Spinal cord (tissue), 9 donors: ENCODE measurements at regions not wholly inside any gene's neighbourhood (a gene's known extent, or its start where the extent isn't known, plus 50 kb on each side); places are given as distances from the start of the nearest gene placed in this dataset.

Experiments
- DNase-seq, 6 donors: peaks; one replicate each; pipeline versions ENCODE4 v3.0.0 to v3.0.0-alpha.2; 2013 to 2015; ENCODE audit warnings: low spot score in 6 of 6, low read depth in 4 of 6
- H3K27ac ChIP-seq: one replicate; pipeline ENCODE4 v1.5.1; 2013; ENCODE audit warnings: low read depth, low read length, control low read depth
- H3K27me3 ChIP-seq: one replicate; pipeline ENCODE4 v1.6.1; 2013; ENCODE audit warnings: low read length; ENCODE audit not compliant: control insufficient read depth, insufficient read depth
- H3K36me3 ChIP-seq: one replicate; pipeline ENCODE4 v1.6.1; 2013; ENCODE audit warnings: low read length; ENCODE audit not compliant: control insufficient read depth, insufficient read depth
- H3K4me1 ChIP-seq: one replicate; pipeline ENCODE4 v1.6.1; 2013; ENCODE audit warnings: low read length; ENCODE audit not compliant: control insufficient read depth, insufficient read depth
- H3K4me3 ChIP-seq: one replicate; pipeline ENCODE4 v1.5.1; 2013; ENCODE audit warnings: low read depth, low read length, control low read depth
- H3K9me3 ChIP-seq: one replicate; pipeline ENCODE4 v1.6.1; 2013; ENCODE audit warnings: low read length; ENCODE audit not compliant: control insufficient read depth, insufficient read depth
- WGBS: methylation state at CpG from one replicate; pipeline ENCODE4 v1.1.5; 2013; ENCODE audit warnings: missing lambda C conversion rate; ENCODE audit not compliant: insufficient coverage; 5-methylcytosine and 5-hydroxymethylcytosine counted together
- donor health status: healthy.

DNA sequence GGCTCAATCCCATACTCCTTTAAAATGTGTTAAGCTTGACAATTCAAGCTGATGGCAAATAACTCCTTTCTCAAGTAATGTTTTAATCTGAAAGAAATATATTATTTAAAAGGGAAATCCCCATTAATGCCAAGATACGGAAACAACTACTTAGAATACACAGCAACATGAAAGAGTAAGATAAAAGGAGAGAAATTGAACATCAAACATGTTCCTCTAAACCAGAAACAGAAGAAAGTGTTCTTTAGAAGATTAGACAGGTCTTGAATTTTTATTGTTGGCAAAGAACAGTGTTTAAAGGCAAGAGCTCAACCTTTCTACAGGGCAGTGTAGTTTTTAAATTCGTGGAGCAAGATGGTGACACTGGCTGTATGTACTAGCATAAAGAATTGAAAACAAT is 105.8 kb upstream of the NRIP1 start:
- WGBS: no CpG with 5 or more reads among the region's 2 CpGs
- no peak overlapping the region for H3K27ac ChIP-seq

DNA sequence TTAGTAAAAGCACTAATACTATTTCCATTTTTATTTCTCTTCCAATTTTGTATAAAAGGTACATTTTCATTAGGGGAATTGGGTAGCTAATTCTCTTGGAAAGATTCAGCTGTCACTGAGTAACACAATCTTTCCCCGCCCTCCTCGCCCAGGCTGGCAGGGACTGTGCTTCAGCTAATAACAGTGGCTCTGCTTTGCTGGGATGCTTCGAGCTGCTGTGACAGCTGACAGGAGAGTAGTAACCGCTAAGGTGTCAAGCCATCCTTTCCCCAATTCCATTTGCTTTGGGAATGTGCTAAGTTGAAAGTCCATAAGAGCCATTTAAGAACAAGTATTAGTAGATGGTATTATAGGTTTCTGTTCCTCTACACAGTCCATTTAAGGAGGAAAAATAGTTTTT is 106.7 kb upstream of the NRIP1 start:
- Histone ChIP-seq H3K4me1 (no peaks in the 10 kb centered on the region), H3K27ac (no peak overlapping the region), H3K9me3 (no peaks in the 10 kb centered on the region), H3K27me3 (no peaks in the 10 kb centered on the region), H3K4me3 (no peak overlapping the region), H3K36me3 (no peaks in the 10 kb centered on the region)
- no peak for DNase-seq
- WGBS: no CpG with 5 or more reads among the region's 4 CpGs

More for the DNA sequence above, 105.8 kb upstream of the NRIP1 start:
- Histone ChIP-seq H3K4me1 (no peaks in the 10 kb centered on the region), H3K9me3 (no peaks in the 10 kb centered on the region), H3K36me3 (no peaks in the 10 kb centered on the region), H3K4me3 (no peak overlapping the region), H3K27me3 (no peaks in the 10 kb centered on the region)
- no peak for DNase-seq

DNA sequence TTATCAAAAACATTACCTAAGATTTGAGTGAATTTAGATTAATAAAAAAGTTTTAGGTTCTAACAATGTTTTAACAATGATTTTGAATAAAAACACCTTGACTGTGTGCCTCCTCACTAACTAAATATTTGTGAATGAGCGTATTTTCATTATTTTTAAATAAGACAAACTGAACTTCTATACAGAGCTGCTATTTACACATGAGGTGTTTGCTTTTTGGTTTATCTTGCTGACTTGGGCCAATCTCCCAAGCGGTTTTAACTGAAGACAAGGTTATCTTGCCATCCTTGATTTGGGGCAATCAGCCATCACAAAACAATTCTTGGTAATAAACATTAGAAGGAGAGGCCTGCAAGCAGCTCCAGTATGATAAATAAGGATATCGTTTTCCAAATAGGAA is 108.2 kb upstream of the NRIP1 start:
- H3K27me3 ChIP-seq: no peaks in the 10 kb centered on the region
- H3K4me1 ChIP-seq: no peaks in the 10 kb centered on the region
- H3K36me3 ChIP-seq: no peaks in the 10 kb centered on the region
- no peaks in the 10 kb centered on the region for H3K9me3 ChIP-seq
- WGBS: no CpG with 5 or more reads among the region's 3 CpGs
- no peak overlapping the region for H3K27ac ChIP-seq
- DNase-seq: no peak
- H3K4me3 ChIP-seq: no peak overlapping the region

DNA sequence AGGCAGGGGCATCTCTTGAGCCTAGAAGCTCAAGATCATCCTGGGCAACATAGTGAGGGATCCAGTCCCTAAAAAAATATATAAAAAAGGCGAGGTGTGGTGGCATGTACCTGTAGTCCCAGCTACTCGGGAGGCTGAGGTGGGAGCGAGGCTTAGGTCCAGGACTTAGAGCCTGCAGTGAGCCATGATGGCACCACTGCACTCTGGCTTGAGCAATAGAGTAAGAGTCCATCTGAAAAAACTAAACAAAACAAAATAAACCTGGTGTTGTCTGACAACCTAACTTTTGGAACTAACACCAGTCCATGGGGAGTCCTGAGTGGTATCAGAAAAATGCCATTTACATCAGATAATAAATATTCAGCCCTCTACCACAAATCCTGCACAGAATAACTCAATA is 110.1 kb upstream of the NRIP1 start:
- Histone ChIP-seq H3K9me3 (no peaks in the 10 kb centered on the region), H3K4me3 (no peak overlapping the region), H3K36me3 (no peaks in the 10 kb centered on the region), H3K27me3 (no peaks in the 10 kb centered on the region), H3K27ac (no peak overlapping the region), H3K4me1 (no peaks in the 10 kb centered on the region)
- no peak for DNase-seq
- 96% methylated on average over 3 of the region's 3 CpGs for WGBS

DNA sequence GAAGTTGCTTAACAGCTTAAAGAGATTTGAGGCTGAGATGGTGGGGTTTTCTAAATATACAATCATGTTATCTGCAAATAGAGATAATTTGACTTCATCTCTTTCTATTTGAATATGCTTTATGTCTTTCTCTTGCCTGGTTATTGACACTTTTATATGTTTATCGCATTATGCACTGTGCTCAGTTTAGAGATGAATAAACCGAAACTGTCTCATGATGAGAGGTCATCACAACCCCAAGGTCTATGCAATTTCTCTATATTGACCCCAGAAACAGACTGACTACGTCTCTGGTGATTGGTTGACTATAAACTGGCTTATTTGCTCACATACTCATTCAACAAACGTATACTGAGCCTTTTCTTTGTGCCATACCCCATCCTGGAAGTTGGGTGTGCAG is 117.9 kb upstream of the NRIP1 start:
- Histone ChIP-seq H3K36me3 (no peaks in the 10 kb centered on the region), H3K4me1 (no peaks in the 10 kb centered on the region), H3K9me3 (no peaks in the 10 kb centered on the region), H3K4me3 (no peak overlapping the region), H3K27me3 (no peaks in the 10 kb centered on the region), H3K27ac (no peak overlapping the region)
- 100% methylated on average over 1 of the region's 4 CpGs for WGBS
- no peak for DNase-seq

DNA sequence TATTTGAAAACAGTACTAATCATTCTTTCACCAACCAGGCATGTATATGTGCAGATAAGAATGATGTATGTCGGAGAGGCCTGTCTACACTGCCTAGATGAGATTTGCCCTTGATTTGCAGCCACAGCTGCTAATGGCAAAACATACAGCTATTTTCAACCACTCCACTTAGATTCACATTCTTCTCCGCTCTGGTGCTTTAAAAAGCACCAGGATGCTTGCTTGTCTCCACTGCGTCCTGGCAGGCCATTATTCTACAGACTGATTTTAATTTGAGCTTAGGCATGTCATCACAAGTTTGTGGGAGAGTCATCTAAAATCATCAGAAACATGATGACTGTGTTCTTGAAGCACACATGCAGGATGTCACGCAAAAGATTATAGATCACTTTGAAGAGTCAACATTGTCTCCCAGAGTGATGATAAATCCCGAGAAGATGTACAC is 119.0 kb upstream of the NRIP1 start:
- no peak overlapping the region for H3K27ac ChIP-seq
- no peaks in the 10 kb centered on the region for H3K4me1 ChIP-seq
- WGBS: 83% methylated on average over 2 of the region's 5 CpGs
- peak in 1 of 6 donors; percentile 19 for DNase-seq
- H3K9me3 ChIP-seq: no peaks in the 10 kb centered on the region
- no peak overlapping the region for H3K4me3 ChIP-seq
- H3K36me3 ChIP-seq: no peaks in the 10 kb centered on the region
- no peaks in the 10 kb centered on the region for H3K27me3 ChIP-seq

DNA sequence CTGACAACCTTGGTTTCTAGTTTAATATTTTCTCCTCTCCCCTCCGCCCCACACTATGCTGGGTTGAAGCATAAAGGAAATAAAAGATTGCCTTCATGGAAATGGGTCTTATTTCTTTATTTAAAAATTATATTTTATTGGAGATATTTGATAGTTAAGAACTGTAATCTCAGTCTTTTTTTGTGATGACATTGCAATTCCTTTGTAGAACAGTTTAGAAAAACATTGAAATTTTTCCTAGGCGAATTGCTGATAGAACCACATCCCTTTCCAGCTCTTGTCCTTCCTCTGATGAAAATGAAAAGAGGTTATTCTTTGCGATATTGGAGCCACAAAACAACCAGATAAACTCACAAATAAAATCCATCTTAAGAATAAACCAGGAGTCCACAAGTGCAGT is 125.6 kb upstream of the NRIP1 start:
- Histone ChIP-seq H3K4me1 (no peaks in the 10 kb centered on the region), H3K36me3 (no peaks in the 10 kb centered on the region), H3K9me3 (no peaks in the 10 kb centered on the region), H3K27ac (no peak overlapping the region), H3K4me3 (no peak overlapping the region), H3K27me3 (no peaks in the 10 kb centered on the region)
- no peak for DNase-seq
- WGBS: no CpG with 5 or more reads among the region's 3 CpGs

DNA sequence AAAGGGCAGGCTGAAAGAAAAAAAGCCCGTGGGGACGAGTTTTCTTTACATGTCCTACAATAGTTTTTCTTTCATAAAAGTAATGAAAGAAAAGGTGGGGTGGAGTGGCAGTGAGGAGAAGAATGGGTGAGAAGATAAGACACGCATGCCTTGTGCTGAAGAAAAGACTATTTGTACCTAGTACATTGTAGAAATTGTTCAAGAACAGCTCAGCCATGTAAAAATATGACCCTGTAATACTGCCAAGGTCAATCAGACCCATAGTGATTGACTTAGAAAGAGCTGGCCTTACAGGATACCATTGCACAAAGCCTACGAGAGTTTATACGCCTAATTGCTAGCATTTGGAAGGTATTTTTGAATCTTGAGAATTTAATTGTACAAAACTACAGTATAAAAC is 126.0 kb upstream of the NRIP1 start:
- 60% methylated on average over 1 of the region's 5 CpGs for WGBS

DNA sequence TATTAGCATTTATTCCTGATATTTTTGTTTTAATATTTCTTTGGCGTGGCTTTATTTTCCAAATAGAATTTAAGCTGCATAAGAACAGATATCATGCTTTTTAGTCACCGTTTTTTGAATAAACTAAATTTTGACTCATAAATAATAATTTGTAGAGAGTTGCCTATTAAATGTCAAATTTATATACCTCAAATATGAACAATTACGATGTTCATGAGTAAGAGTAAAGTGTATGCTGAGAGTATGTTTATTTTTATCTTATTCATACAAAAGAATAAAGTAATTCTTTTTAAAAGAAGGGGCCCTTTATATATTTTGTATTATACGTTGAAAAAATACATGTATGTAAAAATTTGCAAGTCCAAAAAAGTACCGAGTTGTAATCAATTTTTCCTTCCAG is 126.5 kb upstream of the NRIP1 start:
- Histone ChIP-seq H3K9me3 (no peaks in the 10 kb centered on the region), H3K27ac (no peak overlapping the region), H3K36me3 (no peaks in the 10 kb centered on the region), H3K4me1 (no peaks in the 10 kb centered on the region), H3K27me3 (no peaks in the 10 kb centered on the region), H3K4me3 (no peak overlapping the region)
- no peak for DNase-seq
- no CpG with 5 or more reads among the region's 5 CpGs for WGBS

More for the DNA sequence above, 126.0 kb upstream of the NRIP1 start:
- Histone ChIP-seq H3K4me1 (no peaks in the 10 kb centered on the region), H3K4me3 (no peak overlapping the region), H3K9me3 (no peaks in the 10 kb centered on the region), H3K36me3 (no peaks in the 10 kb centered on the region), H3K27ac (no peak overlapping the region), H3K27me3 (no peaks in the 10 kb centered on the region)
- DNase-seq: no peak

DNA sequence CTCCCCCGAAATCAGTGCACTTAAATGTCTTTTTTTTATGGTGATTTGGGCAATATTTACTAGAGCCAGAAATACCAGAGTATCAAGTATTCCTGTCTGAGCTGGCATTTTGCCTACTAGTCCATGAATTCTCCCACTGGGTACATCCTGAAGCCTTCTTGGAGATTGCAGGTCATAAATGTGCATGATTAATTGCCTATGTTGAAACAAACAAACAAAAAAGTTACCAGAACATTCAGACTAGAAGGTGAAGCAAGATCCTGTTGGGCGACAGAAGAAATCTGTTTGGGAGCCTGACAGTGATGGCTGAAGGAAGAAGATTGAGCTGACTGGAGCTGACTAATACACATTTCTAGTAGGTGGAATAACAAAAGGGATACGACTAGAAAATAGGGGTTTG is 127.4 kb upstream of the NRIP1 start:
- Histone ChIP-seq H3K4me3 (no peak overlapping the region), H3K27me3 (no peaks in the 10 kb centered on the region), H3K36me3 (no peaks in the 10 kb centered on the region), H3K9me3 (no peaks in the 10 kb centered on the region), H3K27ac (no peak overlapping the region), H3K4me1 (no peaks in the 10 kb centered on the region)
- DNase-seq: no peak
- no CpG with 5 or more reads among the region's 3 CpGs for WGBS
